ENCODE measurements at regions not wholly inside any gene's neighbourhood (a gene's known extent, or its start where the extent isn't known, plus 50 kb on each side); places are given as distances from the start of the nearest gene placed in this dataset.

- DNase-seq (ENCODE audit: low spot score): no peak
These were observed 707.8 kb upstream of the LMCD1 start for GRCh38 chr3:7793786-7794185.

GRCh38 chr3:7798276-7798675, 703.3 kb upstream of the LMCD1 start:
- no peak for DNase-seq (ENCODE audit: low spot score)

- DNase-seq (ENCODE audit: low spot score): no peak
These were observed 701.4 kb upstream of the LMCD1 start for GRCh38 chr3:7800006-7800780.

GRCh38 chr3:7812490-7812889, 689.1 kb upstream of the LMCD1 start:
- DNase-seq (ENCODE audit: low spot score): no peak

- no peak for DNase-seq (ENCODE audit: low spot score)
These were observed 688.3 kb upstream of the LMCD1 start for GRCh38 chr3:7813365-7813764.

GRCh38 chr3:7817239-7817638, 684.4 kb upstream of the LMCD1 start:
- DNase-seq (ENCODE audit: low spot score): no peak

- DNase-seq (ENCODE audit: low spot score): no peak
These were observed 680.7 kb upstream of the LMCD1 start for GRCh38 chr3:7820969-7821368.

GRCh38 chr3:7821858-7822257, 679.8 kb upstream of the LMCD1 start:
- no peak for DNase-seq (ENCODE audit: low spot score)

- no peak for DNase-seq (ENCODE audit: low spot score)
These were observed 660.2 kb upstream of the LMCD1 start for GRCh38 chr3:7841451-7841850.

- no peak for DNase-seq (ENCODE audit: low spot score)
These were observed 658.2 kb upstream of the LMCD1 start for GRCh38 chr3:7843441-7843840.

- DNase-seq (ENCODE audit: low spot score): no peak
These were observed 654.6 kb upstream of the LMCD1 start for GRCh38 chr3:7847021-7847420.

- no peak for DNase-seq (ENCODE audit: low spot score)
These were observed 654.1 kb upstream of the LMCD1 start for GRCh38 chr3:7847521-7847920.

GRCh38 chr3:7854266-7854665, 647.4 kb upstream of the LMCD1 start:
- DNase-seq (ENCODE audit: low spot score): no peak

- no peak for DNase-seq (ENCODE audit: low spot score)
These were observed 646.9 kb upstream of the LMCD1 start for GRCh38 chr3:7854721-7855120.

GRCh38 chr3:7865611-7866010, 636.0 kb upstream of the LMCD1 start:
- no peak for DNase-seq (ENCODE audit: low spot score)

- no peak for DNase-seq (ENCODE audit: low spot score)
These were observed 634.0 kb upstream of the LMCD1 start for GRCh38 chr3:7867587-7867986.

GRCh38 chr3:7871003-7871560, 630.5 kb upstream of the LMCD1 start:
- DNase-seq (ENCODE audit: low spot score): no peak

- no peak for DNase-seq (ENCODE audit: low spot score)
These were observed 627.5 kb upstream of the LMCD1 start for GRCh38 chr3:7874116-7874515.

- no peak for DNase-seq (ENCODE audit: low spot score)
These were observed 625.7 kb upstream of the LMCD1 start for GRCh38 chr3:7875925-7876324.

- no peak for DNase-seq (ENCODE audit: low spot score)
These were observed 624.8 kb upstream of the LMCD1 start for GRCh38 chr3:7876741-7877297.

- no peak for DNase-seq (ENCODE audit: low spot score)
These were observed 624.3 kb upstream of the LMCD1 start for GRCh38 chr3:7877312-7877711.

- no peak for DNase-seq (ENCODE audit: low spot score)
These were observed 622.1 kb upstream of the LMCD1 start for GRCh38 chr3:7879572-7879971.

- DNase-seq (ENCODE audit: low spot score): no peak
These were observed 619.7 kb upstream of the LMCD1 start for GRCh38 chr3:7881946-7882345.

GRCh38 chr3:7897655-7898054, 604.0 kb upstream of the LMCD1 start:
- no peak for DNase-seq (ENCODE audit: low spot score)

Measured in germinal center (tissue), 1 donor.